ENCODE measurements at regions not wholly inside any gene's neighbourhood (a gene's known extent, or its start where the extent isn't known, plus 50 kb on each side); places are given as distances from the start of the nearest gene placed in this dataset.

DNA sequence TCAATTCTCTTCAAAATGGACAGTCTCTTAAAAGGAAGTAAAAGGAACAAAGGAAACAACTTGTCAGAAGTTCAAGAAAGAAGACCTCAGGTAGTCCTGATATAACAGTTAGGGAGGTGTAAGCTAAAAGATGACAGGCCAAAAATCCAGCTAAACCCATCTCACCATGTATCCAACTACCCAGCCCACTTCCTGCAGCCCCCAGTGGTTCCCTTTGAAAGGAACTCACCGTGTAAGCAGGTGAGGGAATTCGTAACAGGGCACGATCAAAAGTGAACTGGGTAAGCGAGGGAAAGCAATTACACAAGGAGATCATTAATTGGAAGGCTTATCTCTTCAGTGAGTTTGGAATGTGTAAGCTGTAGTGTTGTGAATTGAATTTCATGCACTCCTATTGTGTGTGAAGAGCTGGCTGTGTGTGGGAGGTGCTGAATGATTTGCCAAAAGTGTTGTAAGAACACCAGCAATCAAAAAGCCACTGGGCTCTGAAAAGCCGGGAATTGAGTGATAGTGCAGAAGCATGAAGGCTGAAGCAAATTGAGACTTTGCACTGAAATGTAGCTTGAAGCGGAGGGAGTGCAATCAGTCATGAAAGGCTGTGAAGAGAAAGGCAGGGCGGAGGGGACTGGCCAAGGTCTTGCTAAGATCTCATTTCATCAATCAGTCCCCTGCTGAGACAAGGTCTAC, 914.2 kb upstream of the LCORL start:
- TF ChIP-seq BACH1 (IDR thresholded peaks at IDR 0.05; ENCODE audit: borderline replicate concordance) (no peak), ZZZ3 (IDR thresholded peaks at IDR 0.05; ENCODE audit: control insufficient read depth, insufficient read length, low read depth) (no peak), CREM (IDR thresholded peaks at IDR 0.05; ENCODE audit: low read depth) (no peak), SMARCA5 (IDR thresholded peaks at IDR 0.05) (no peak), HSF1 (IDR thresholded peaks at IDR 0.05; ENCODE audit: low read depth, low read length) (no peak)
- TF ChIP-seq, protein P1, sequence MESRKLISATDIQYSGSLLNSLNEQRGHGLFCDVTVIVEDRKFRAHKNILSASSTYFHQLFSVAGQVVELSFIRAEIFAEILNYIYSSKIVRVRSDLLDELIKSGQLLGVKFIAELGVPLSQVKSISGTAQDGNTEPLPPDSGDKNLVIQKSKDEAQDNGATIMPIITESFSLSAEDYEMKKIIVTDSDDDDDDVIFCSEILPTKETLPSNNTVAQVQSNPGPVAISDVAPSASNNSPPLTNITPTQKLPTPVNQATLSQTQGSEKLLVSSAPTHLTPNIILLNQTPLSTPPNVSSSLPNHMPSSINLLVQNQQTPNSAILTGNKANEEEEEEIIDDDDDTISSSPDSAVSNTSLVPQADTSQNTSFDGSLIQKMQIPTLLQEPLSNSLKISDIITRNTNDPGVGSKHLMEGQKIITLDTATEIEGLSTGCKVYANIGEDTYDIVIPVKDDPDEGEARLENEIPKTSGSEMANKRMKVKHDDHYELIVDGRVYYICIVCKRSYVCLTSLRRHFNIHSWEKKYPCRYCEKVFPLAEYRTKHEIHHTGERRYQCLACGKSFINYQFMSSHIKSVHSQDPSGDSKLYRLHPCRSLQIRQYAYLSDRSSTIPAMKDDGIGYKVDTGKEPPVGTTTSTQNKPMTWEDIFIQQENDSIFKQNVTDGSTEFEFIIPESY (IDR thresholded peaks at IDR 0.05) = no peak
- TF ChIP-seq, protein P2, sequence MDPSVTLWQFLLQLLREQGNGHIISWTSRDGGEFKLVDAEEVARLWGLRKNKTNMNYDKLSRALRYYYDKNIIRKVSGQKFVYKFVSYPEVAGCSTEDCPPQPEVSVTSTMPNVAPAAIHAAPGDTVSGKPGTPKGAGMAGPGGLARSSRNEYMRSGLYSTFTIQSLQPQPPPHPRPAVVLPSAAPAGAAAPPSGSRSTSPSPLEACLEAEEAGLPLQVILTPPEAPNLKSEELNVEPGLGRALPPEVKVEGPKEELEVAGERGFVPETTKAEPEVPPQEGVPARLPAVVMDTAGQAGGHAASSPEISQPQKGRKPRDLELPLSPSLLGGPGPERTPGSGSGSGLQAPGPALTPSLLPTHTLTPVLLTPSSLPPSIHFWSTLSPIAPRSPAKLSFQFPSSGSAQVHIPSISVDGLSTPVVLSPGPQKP (IDR thresholded peaks at IDR 0.05; ENCODE audit: low read depth, low read length) = no peak
- ChIA-PET POLR2A (no interaction called here), CTCF (interaction anchor here (0.6 kb wide), 1 partner anchor 260 kb away, joined by 3 read pairs; no protein-coding TSS in a partner anchor), RAD21 (ENCODE audit: unreplicated experiment) (no interaction called here), SMC1A (ENCODE audit: uncharacterized antibody, unreplicated experiment) (no interaction called here)
- Histone ChIP-seq H3K36me3 (ENCODE audit: control insufficient read depth in 2 of 2, insufficient read depth in 2 of 2, low read length in 1 of 2) (no peaks in the 10 kb centered on the region), H3K4me3 (no peak overlapping the region), H4K20me1 (ENCODE audit: control insufficient read depth, insufficient read depth) (no peaks in the 10 kb centered on the region), H3K4me1 (ENCODE audit: control insufficient read depth, insufficient read depth, low read length) (no peaks in the 10 kb centered on the region), H3K9ac (ENCODE audit: control insufficient read depth, insufficient read depth, low read length) (no peak overlapping the region), H3K9me3 (replicated peaks; ENCODE audit: control insufficient read depth, insufficient read depth, low read length) (no peaks in the 10 kb centered on the region), H2AFZ (ENCODE audit: control insufficient read depth, low read depth, low read length) (no peak overlapping the region), H3K79me2 (ENCODE audit: control insufficient read depth, insufficient read depth, low read length) (no peaks in the 10 kb centered on the region), H3K27ac (ENCODE audit: control insufficient read depth, insufficient read depth) (no peak overlapping the region), H3K4me2 (ENCODE audit: control insufficient read depth, insufficient read depth) (no peak overlapping the region), H3K27me3 (replicated peaks in 1 of 2; ENCODE audit: control insufficient read depth in 2 of 2, insufficient read depth in 2 of 2, low read length in 1 of 2) (no peaks in the 10 kb centered on the region)
- ATAC-seq (no peak), DNase-seq (ENCODE audit: low read depth, low spot score) (no peak), FAIRE-seq (no peak)
- intact Hi-C loops (cut with micrococcal nuclease; ENCODE audit: unreplicated experiment) = loop anchor here (2.0 kb wide), 1 partner anchor 247 kb away; no protein-coding TSS in a partner anchor
- no TSS peak for BruUV-seq (replicated peaks)
- in situ Hi-C loops (cut with MboI) = no loop called here
- 4% methylated on average over 7 of the region's 7 CpGs for WGBS (ENCODE audit: insufficient coverage, insufficient replicate concordance, low lambda C conversion rate, missing lambda C conversion rate)

All from GM12878 (cell line).